H1 (cell line): ENCODE measurements at regions not wholly inside any gene's neighbourhood (a gene's known extent, or its start where the extent isn't known, plus 50 kb on each side); places are given as distances from the start of the nearest gene placed in this dataset.

Experiments used
- CTCF ChIA-PET: fragments of 300-600 bp; sonication (Branson Sonifier 250); formaldehyde crosslinking; loops from one replicate; lab custom pipeline; 2021; ENCODE audit not compliant: partially characterized antibody; lab: Charles Lee
- POLR2A ChIA-PET: fragments of 300-600 bp; sonication (Branson Sonifier 250); formaldehyde crosslinking; loops from one replicate; lab custom pipeline; 2021; ENCODE audit warnings: inconsistent platforms; ENCODE audit not compliant: partially characterized antibody; lab: Charles Lee
- DNase-seq, 2 experiments: peaks; one replicate each; pipeline versions ENCODE4 v3.0.0 to v3.0.0-alpha.2; 2010 to 2022; ENCODE audit warnings: low spot score in 2 of 2, low read depth in 1 of 2, mixed read lengths in 1 of 2
- FAIRE-seq: peaks from 2 replicates; lab custom pipeline; 2011; peaks lifted over from hg19 to GRCh38; lab: Jason Lieb, UNC
- H2AFZ ChIP-seq: 2 replicates; pipeline ENCODE4 v1.8.1; 2012; ENCODE audit warnings: low read length, inconsistent platforms
- H2AK5ac ChIP-seq: 2 replicates; pipeline ENCODE4 v1.6.1; 2013; ENCODE audit warnings: low read depth, low read length
- H2BK120ac ChIP-seq: replicated peaks from 2 replicates; pipeline ENCODE3; 2013; ENCODE audit warnings: low read depth, low read length, inconsistent platforms
- H2BK12ac ChIP-seq: 2 replicates; pipeline ENCODE4 v1.6.1; 2013; ENCODE audit warnings: low read depth, low read length
- H2BK15ac ChIP-seq: 2 replicates; pipeline ENCODE4 v1.6.1; 2013; ENCODE audit warnings: low read length
- H2BK20ac ChIP-seq: 2 replicates; pipeline ENCODE4 v1.6.1; 2013; ENCODE audit warnings: low read length
- H2BK5ac ChIP-seq: 2 replicates; pipeline ENCODE4 v1.6.1; 2013; ENCODE audit warnings: low read depth, low read length
- H3K14ac ChIP-seq: 2 replicates; pipeline ENCODE4 v1.6.1; 2013; ENCODE audit warnings: inconsistent platforms; ENCODE audit not compliant: insufficient read length
- H3K18ac ChIP-seq: 2 replicates; pipeline ENCODE4 v1.6.1; 2013; ENCODE audit warnings: low read length; ENCODE audit errors: extremely low read depth
- H3K23ac ChIP-seq: 2 replicates; pipeline ENCODE4 v1.6.1; 2013; ENCODE audit warnings: inconsistent platforms; ENCODE audit not compliant: insufficient read length
- H3K23me2 ChIP-seq: 2 replicates; pipeline ENCODE4 v1.6.1; 2013; ENCODE audit warnings: low read depth, low read length
- H3K27ac ChIP-seq: 2 replicates; pipeline ENCODE4 v1.6.1; 2011; ENCODE audit warnings: low read depth, low read length, inconsistent platforms
- H3K27me3 ChIP-seq, 4 experiments: replicated peaks in 1 of 4; 1 replicate in 1 of 4; 2 replicates in 3 of 4; pipeline versions ENCODE4 v1.6.1 to v1.8.1; 2011 to 2013; ENCODE audit warnings: low read length in 3 of 4, mild to moderate bottlenecking in 3 of 4, inconsistent platforms in 2 of 4, mixed read lengths in 2 of 4, moderate library complexity in 1 of 4; ENCODE audit not compliant: control insufficient read depth in 3 of 4, insufficient read depth in 3 of 4; ENCODE audit errors: extremely low read depth in 1 of 4
- H3K36me3 ChIP-seq, 4 experiments: 2 replicates each; pipeline versions ENCODE4 v1.6.1 to v1.8.1; 2011 to 2013; ENCODE audit warnings: mild to moderate bottlenecking in 4 of 4, low read length in 3 of 4, moderate library complexity in 2 of 4, control low read depth in 1 of 4, inconsistent platforms in 1 of 4; ENCODE audit not compliant: insufficient read depth in 4 of 4, control insufficient read depth in 2 of 4
- H3K4ac ChIP-seq: replicated peaks from 2 replicates; pipeline ENCODE3; 2013; ENCODE audit warnings: low read length, low read depth, mixed read lengths, inconsistent platforms; ENCODE audit not compliant: insufficient read length
- H3K4me1 ChIP-seq, 4 experiments: replicated peaks in 1 of 4; 1 replicate in 1 of 4; 2 replicates in 3 of 4; pipeline versions ENCODE4 v1.6.1 to v1.8.1; 2011 to 2013; ENCODE audit warnings: low read length in 3 of 4, inconsistent platforms in 2 of 4, mixed read lengths in 1 of 4; ENCODE audit not compliant: insufficient read depth in 4 of 4, control insufficient read depth in 3 of 4
- H3K4me2 ChIP-seq, 2 experiments: 2 replicates each; pipeline versions ENCODE4 v1.6.1 to v1.8.1; 2011 to 2013; ENCODE audit warnings: low read depth in 2 of 2, low read length in 2 of 2, control low read depth in 1 of 2, inconsistent platforms in 1 of 2, mild to moderate bottlenecking in 1 of 2; ENCODE audit not compliant: insufficient read depth in 1 of 2
- H3K4me3 ChIP-seq, 4 experiments: fragments of 200-600, 300-600 bp in 1 of 4; sonication (generic), shearing (Covaris generic), sonication (Bioruptor Twin) in 1 of 4; 2 replicates each; pipeline versions ENCODE4 v1.5.1 to v1.8.1; 2011 to 2016; ENCODE audit warnings: low read length in 4 of 4, low read depth in 3 of 4, control low read depth in 2 of 4, inconsistent platforms in 2 of 4, mild to moderate bottlenecking in 2 of 4, mixed read lengths in 1 of 4, moderate library complexity in 1 of 4; ENCODE audit not compliant: insufficient read depth in 2 of 4; ENCODE audit errors: extremely low read depth in 1 of 4
- H3K56ac ChIP-seq: replicated peaks from 2 replicates; pipeline ENCODE3; 2013; ENCODE audit warnings: low read depth, mild to moderate bottlenecking, mixed read lengths, low read length, inconsistent platforms; ENCODE audit not compliant: insufficient read length
- H3K79me1 ChIP-seq: 2 replicates; pipeline ENCODE4 v1.6.1; 2013; ENCODE audit warnings: low read depth, low read length, control low read depth
- H3K79me2 ChIP-seq, 2 experiments: 2 replicates each; pipeline versions ENCODE4 v1.6.1 to v1.8.1; 2012 to 2013; ENCODE audit warnings: low read length in 2 of 2, mild to moderate bottlenecking in 2 of 2, inconsistent platforms in 1 of 2; ENCODE audit not compliant: insufficient read depth in 2 of 2, control insufficient read depth in 1 of 2
- H3K9ac ChIP-seq, 4 experiments: replicated peaks in 1 of 4; 1 replicate in 1 of 4; 2 replicates in 3 of 4; pipeline versions ENCODE4 v1.6.1 to v1.8.1; 2011 to 2013; ENCODE audit warnings: low read depth in 3 of 4, low read length in 3 of 4, control low read depth in 2 of 4, mild to moderate bottlenecking in 2 of 4, moderate library complexity in 2 of 4, inconsistent platforms in 1 of 4; ENCODE audit errors: extremely low read depth in 1 of 4
- H3K9me3 ChIP-seq, 2 experiments: 2 replicates each; pipeline versions ENCODE4 v1.6.1 to v1.8.1; 2012 to 2013; ENCODE audit warnings: mild to moderate bottlenecking in 2 of 2, moderate library complexity in 2 of 2, control low read depth in 1 of 2, inconsistent platforms in 1 of 2, low read depth in 1 of 2, low read length in 1 of 2, mixed read lengths in 1 of 2; ENCODE audit not compliant: insufficient read depth in 2 of 2
- H4K20me1 ChIP-seq, 2 experiments: replicated peaks in 1 of 2; 2 replicates each; pipeline versions ENCODE3 to v1.8.1; 2011 to 2013; ENCODE audit warnings: inconsistent platforms in 2 of 2, low read length in 2 of 2, mild to moderate bottlenecking in 1 of 2; ENCODE audit not compliant: insufficient read depth in 2 of 2, control insufficient read depth in 1 of 2
- H4K5ac ChIP-seq: 2 replicates; pipeline ENCODE4 v1.6.1; 2013; ENCODE audit warnings: low read length, low read depth, mixed read lengths, inconsistent platforms; ENCODE audit not compliant: insufficient read length
- H4K8ac ChIP-seq: 2 replicates; pipeline ENCODE4 v1.8.0; 2013; ENCODE audit warnings: mild to moderate bottlenecking, moderate library complexity, low read length, inconsistent platforms; ENCODE audit not compliant: insufficient read depth; ENCODE audit errors: extremely low read depth
- H4K91ac ChIP-seq: replicated peaks from 2 replicates; pipeline ENCODE3; 2013; ENCODE audit warnings: low read length, mixed read lengths, inconsistent platforms; ENCODE audit not compliant: insufficient read length
- ASH2L ChIP-seq: fragments of 200-600, 300-600 bp; sonication (generic); IDR thresholded peaks from one replicate; pipeline ENCODE4 v1.7.1; 2017; ENCODE audit warnings: low read length
- BCL11A ChIP-seq, 2 experiments: IDR thresholded peaks; one replicate each; pipeline ENCODE4 v1.6.1; 2011; ENCODE audit warnings: low read depth in 2 of 2, low read length in 2 of 2, mild to moderate bottlenecking in 2 of 2
- CTBP2 ChIP-seq: IDR thresholded peaks from 2 replicates; pipeline ENCODE4 v1.7.0; 2011; ENCODE audit warnings: borderline replicate concordance, mild to moderate bottlenecking, moderate library complexity, mixed read lengths, low read length; ENCODE audit not compliant: insufficient read depth, insufficient read length
- EP300 ChIP-seq, 2 experiments: IDR thresholded peaks; 1 replicate in 1 of 2; 2 replicates in 1 of 2; pipeline ENCODE4 v1.6.1; 2011 to 2012; ENCODE audit warnings: low read depth in 2 of 2, low read length in 2 of 2, mild to moderate bottlenecking in 2 of 2, borderline replicate concordance in 1 of 2, inconsistent platforms in 1 of 2, moderate library complexity in 1 of 2
- HDAC6 ChIP-seq: IDR thresholded peaks from one replicate; pipeline ENCODE4 v1.7.1; 2012; ENCODE audit warnings: low read depth, mild to moderate bottlenecking, inconsistent platforms, low read length, moderate library complexity
- JUND ChIP-seq: IDR thresholded peaks from 2 replicates; pipeline ENCODE4 v1.6.1; 2011; ENCODE audit warnings: mild to moderate bottlenecking, improper control_type of control experiment, low read length
- KDM1A ChIP-seq: fragments of 200-600, 300-600 bp; sonication (generic); IDR thresholded peaks from 2 replicates; pipeline ENCODE4 v1.7.1; 2016; ENCODE audit warnings: mild to moderate bottlenecking, low read length, borderline replicate concordance
- NANOG ChIP-seq: IDR thresholded peaks from 2 replicates; pipeline ENCODE4 v1.6.1; 2011; ENCODE audit warnings: low read length, low read depth, mild to moderate bottlenecking, inconsistent platforms; ENCODE audit not compliant: insufficient read depth, poor library complexity, severe bottlenecking
- RNF2 ChIP-seq: fragments of 200-900, 300-1000 bp; sonication (generic); IDR thresholded peaks from 2 replicates; pipeline ENCODE4 v1.7.1; 2016; ENCODE audit warnings: borderline replicate concordance, low read depth, mild to moderate bottlenecking, antibody characterized with exemption, low read length; ENCODE audit not compliant: poor library complexity, severe bottlenecking; ENCODE audit errors: missing control alignments
- RXRA ChIP-seq: IDR thresholded peaks from 2 replicates; pipeline ENCODE4 v1.6.1; 2011; ENCODE audit warnings: low read depth, mild to moderate bottlenecking, low read length, moderate library complexity; ENCODE audit not compliant: insufficient read depth
- SIRT6 ChIP-seq: IDR thresholded peaks from one replicate; pipeline ENCODE4 v1.7.1; 2012; ENCODE audit warnings: low read length, inconsistent platforms
- SP1 ChIP-seq: IDR thresholded peaks from 2 replicates; pipeline ENCODE4 v1.6.1; 2011; ENCODE audit warnings: low read depth, low read length
- TAF1 ChIP-seq: IDR thresholded peaks from 2 replicates; pipeline ENCODE4 v1.6.1; 2011; ENCODE audit warnings: mild to moderate bottlenecking, low read depth, low read length
- TCF12 ChIP-seq: IDR thresholded peaks from 2 replicates; pipeline ENCODE4 v1.6.1; 2011; ENCODE audit warnings: low read depth, mild to moderate bottlenecking, low read length
- WGBS, 2 experiments: shearing (Covaris generic) in 1 of 2; methylation state at CpG; one replicate each; pipeline versions ENCODE4 v1.1.6 to v1.1.7; 2013 to 2015; ENCODE audit warnings: low lambda C conversion rate in 2 of 2, mixed read lengths in 2 of 2, inconsistent platforms in 1 of 2, low coverage in 1 of 2, missing lambda C conversion rate in 1 of 2; ENCODE audit not compliant: insufficient replicate concordance in 2 of 2, insufficient coverage in 1 of 2, insufficient read length in 1 of 2; ENCODE audit errors: extremely low coverage in 1 of 2, missing lambda C conversion rate in 1 of 2; 5-methylcytosine and 5-hydroxymethylcytosine counted together
- TF ChIP-seq, protein P1 (sequence below): IDR thresholded peaks from 2 replicates; pipeline ENCODE4 v1.6.1; 2011; ENCODE audit warnings: low read depth, mild to moderate bottlenecking, low read length; ENCODE audit not compliant: insufficient read depth

DNA sequence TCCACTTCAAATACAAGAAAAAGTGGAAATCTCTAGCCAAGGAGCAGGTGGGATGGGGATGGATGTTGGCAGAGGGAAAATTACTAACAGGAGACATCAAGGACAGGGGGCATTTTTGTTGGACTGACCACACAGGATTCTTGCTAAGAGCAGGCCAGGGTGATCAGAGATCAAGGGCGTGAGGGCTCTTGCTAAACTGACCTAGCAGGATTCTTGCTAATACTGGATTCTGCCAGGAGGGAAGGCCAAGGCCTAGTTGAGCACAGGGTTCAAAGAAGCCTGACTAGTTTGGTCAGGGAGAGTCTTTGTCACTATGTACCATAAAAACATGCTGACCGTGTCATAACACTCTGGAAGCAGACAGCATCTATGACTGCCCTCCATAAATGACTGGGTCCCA is 442.7 kb downstream of the PID1 start:
- H4K20me1 ChIP-seq = no peaks in the 10 kb centered on the region
- no peaks in the 10 kb centered on the region for H3K4me1 ChIP-seq
- H2BK120ac ChIP-seq = no peak overlapping the region
- DNase-seq (no peak), FAIRE-seq (no peak)
- ChIA-PET POLR2A (no interaction called here), CTCF (no interaction called here)
- H3K14ac ChIP-seq = no peak overlapping the region
- H4K5ac ChIP-seq = no peak overlapping the region
- no peaks in the 10 kb centered on the region for H3K23me2 ChIP-seq
- H3K18ac ChIP-seq = no peak overlapping the region
- no peak overlapping the region for H2AK5ac ChIP-seq
- no peak overlapping the region for H3K4ac ChIP-seq
- WGBS, 2 experiments = 93% methylated on average over 2 of the region's 2 CpGs; no CpG with 5 or more reads in 1 of the 2 experiments
- no peaks in the 10 kb centered on the region for H3K27me3 ChIP-seq
- H3K79me2 ChIP-seq = no peaks in the 10 kb centered on the region
- H2BK5ac ChIP-seq = no peak overlapping the region
- no peak overlapping the region for H2BK12ac ChIP-seq
- no peak overlapping the region for H2BK20ac ChIP-seq
- H3K56ac ChIP-seq = no peak overlapping the region
- no peak overlapping the region for H3K9ac ChIP-seq
- H3K4me3 ChIP-seq = no peak overlapping the region
- H2BK15ac ChIP-seq = no peak overlapping the region
- H3K4me2 ChIP-seq = no peak overlapping the region
- no peak overlapping the region for H4K91ac ChIP-seq
- no peak overlapping the region for H3K27ac ChIP-seq
- H3K79me1 ChIP-seq = no peaks in the 10 kb centered on the region
- H4K8ac ChIP-seq = no peak overlapping the region
- no peak overlapping the region for H2AFZ ChIP-seq
- H3K36me3 ChIP-seq = no peaks in the 10 kb centered on the region
- H3K23ac ChIP-seq = no peak overlapping the region
- H3K9me3 ChIP-seq = no peaks in the 10 kb centered on the region
- TF ChIP-seq RNF2 = no peak
- TF ChIP-seq ASH2L = no peak
- no peak for TF ChIP-seq BCL11A (IDR thresholded peaks at IDR 0.05; ENCODE audit: low read depth in 2 of 2, low read length in 2 of 2)
- TF ChIP-seq, protein P1, sequence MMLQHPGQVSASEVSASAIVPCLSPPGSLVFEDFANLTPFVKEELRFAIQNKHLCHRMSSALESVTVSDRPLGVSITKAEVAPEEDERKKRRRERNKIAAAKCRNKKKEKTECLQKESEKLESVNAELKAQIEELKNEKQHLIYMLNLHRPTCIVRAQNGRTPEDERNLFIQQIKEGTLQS = no peak
- TF ChIP-seq SP1 = no peak
- no peak for TF ChIP-seq SIRT6
- no peak for TF ChIP-seq JUND
- no peak for TF ChIP-seq RXRA
- no peak for TF ChIP-seq KDM1A
- no peak for TF ChIP-seq TAF1
- TF ChIP-seq HDAC6 = no peak
- TF ChIP-seq EP300 (IDR thresholded peaks at IDR 0.05; ENCODE audit: borderline replicate concordance in 1 of 2, low read depth in 2 of 2, low read length in 2 of 2) = no peak
- no peak for TF ChIP-seq NANOG
- no peak for TF ChIP-seq CTBP2
- TF ChIP-seq TCF12 = no peak
